ENCODE measurements at regions not wholly inside any gene's neighbourhood (a gene's known extent, or its start where the extent isn't known, plus 50 kb on each side); places are given as distances from the start of the nearest gene placed in this dataset.

GRCh38 chr5:72722792-72723452, 93.5 kb upstream of the TNPO1 start:
- intact Hi-C loops (cut with micrococcal nuclease), result no loop called here
- Histone ChIP-seq H2AFZ (ENCODE audit: low read depth, low read length) (no peak overlapping the region), H4K20me1 (replicated peaks; ENCODE audit: control insufficient read depth, insufficient read depth, low read length) (no peaks in the 10 kb centered on the region), H3K4me3 (no peak overlapping the region), H3K79me2 (ENCODE audit: control insufficient read depth, insufficient read depth, low read length) (no peaks in the 10 kb centered on the region), H3K9ac (ENCODE audit: insufficient read depth in 1 of 2, low read depth in 2 of 2, low read length in 2 of 2) (no peak overlapping the region), H3K27me3 (ENCODE audit: control insufficient read depth in 2 of 2, insufficient read depth in 2 of 2, low read length in 2 of 2) (peaks cover 0 to 13% of the 10 kb centered on the region in 2 experiments; a peak in 4 of 5 replicates), H3K4me2 (ENCODE audit: insufficient read depth, low read length) (no peak overlapping the region), H3K36me3 (ENCODE audit: control insufficient read depth, insufficient read depth, low read length) (no peaks in the 10 kb centered on the region), H3K4me1 (replicated peaks in 1 of 2; ENCODE audit: control insufficient read depth in 2 of 2, insufficient read depth in 2 of 2, low read length in 2 of 2) (no peaks in the 10 kb centered on the region), H3K9me1 (ENCODE audit: control insufficient read depth, insufficient read depth, low read length) (no peaks in the 10 kb centered on the region), H3K9me3 (replicated peaks; ENCODE audit: control insufficient read depth, insufficient read depth, low read depth, low read length) (no peaks in the 10 kb centered on the region), H3K27ac (ENCODE audit: extremely low read depth, low read depth, low read length) (no peak overlapping the region)
- ChIA-PET POLR2A (no interaction called here), CTCF (ENCODE audit: low intra/inter-chr PET ratio) (no interaction called here)
- ATAC-seq (no peak), FAIRE-seq (no peak), DNase-seq (ENCODE audit: extremely low read depth in 1 of 4, low spot score in 3 of 4) (no peak)
- BruUV-seq (replicated peaks), result no TSS peak
- in situ Hi-C loops (cut with MboI), result no loop called here
- 5% methylated on average over 5 of the region's 5 CpGs for WGBS (ENCODE audit: insufficient coverage, low coverage, missing lambda C conversion rate)
- TF ChIP-seq SMARCC2 (IDR thresholded peaks at IDR 0.05; ENCODE audit: low read depth) (no peak), NUFIP1 (IDR thresholded peaks at IDR 0.05; ENCODE audit: partially characterized antibody) (no peak), ZNF830 (CRISPR knock-in tag; IDR thresholded peaks at IDR 0.05) (no peak), U2AF2 (optimal IDR thresholded peaks at IDR 0.05; ENCODE audit: low read depth, low read length) (no peak), ZBED1 (IDR thresholded peaks at IDR 0.05) (no peak), TRIM24 (IDR thresholded peaks at IDR 0.05) (peak in 1 of 2 experiments; percentile 49; a peak in 2 of 4 replicates), CEBPG (CRISPR knock-in tag; IDR thresholded peaks at IDR 0.05) (0 out of 2 replicates have a peak, but pooled peaks have one; percentile 24), CEBPG (tag; conservative IDR thresholded peaks at IDR 0.05 in 1 of 2, IDR thresholded peaks at IDR 0.05 in 1 of 2) (peak; percentile 64 to 69)
- TF ChIP-seq, protein P1, sequence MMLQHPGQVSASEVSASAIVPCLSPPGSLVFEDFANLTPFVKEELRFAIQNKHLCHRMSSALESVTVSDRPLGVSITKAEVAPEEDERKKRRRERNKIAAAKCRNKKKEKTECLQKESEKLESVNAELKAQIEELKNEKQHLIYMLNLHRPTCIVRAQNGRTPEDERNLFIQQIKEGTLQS (IDR thresholded peaks at IDR 0.05), result peak; percentile 69; the same call in 1 of the 2 replicates
- TF ChIP-seq, protein P1 (CRISPR knock-in tag; conservative IDR thresholded peaks at IDR 0.05), result no peak
